Trophoblast cell (in vitro differentiated cells and primary cell): ENCODE measurements at regions not wholly inside any gene's neighbourhood (a gene's known extent, or its start where the extent isn't known, plus 50 kb on each side); places are given as distances from the start of the nearest gene placed in this dataset.

Source experiments
- DNase-seq, 2 donors: peaks; one replicate each; pipeline ENCODE4 v3.0.0-alpha.2; 2016
- H2AFZ ChIP-seq: 2 replicates; pipeline ENCODE4 v1.6.1; 2013; ENCODE audit warnings: low read length, moderate library complexity, mild to moderate bottlenecking; ENCODE audit not compliant: insufficient read depth, poor library complexity
- H2AK5ac ChIP-seq: 2 replicates; pipeline ENCODE4 v1.6.1; 2013; ENCODE audit warnings: mild to moderate bottlenecking, low read length
- H2BK120ac ChIP-seq: 2 replicates; pipeline ENCODE4 v1.6.1; 2013; ENCODE audit warnings: low read length, mild to moderate bottlenecking, moderate library complexity; ENCODE audit not compliant: insufficient read depth, poor library complexity
- H2BK12ac ChIP-seq: 2 replicates; pipeline ENCODE4 v1.6.1; 2013; ENCODE audit warnings: mild to moderate bottlenecking, low read length, moderate library complexity
- H2BK5ac ChIP-seq: 2 replicates; pipeline ENCODE4 v1.6.1; 2013; ENCODE audit warnings: low read length, low read depth, moderate library complexity, mild to moderate bottlenecking; ENCODE audit not compliant: poor library complexity
- H3K14ac ChIP-seq: 2 replicates; pipeline ENCODE4 v1.6.1; 2013; ENCODE audit warnings: mild to moderate bottlenecking, low read length
- H3K18ac ChIP-seq: 2 replicates; pipeline ENCODE4 v1.6.1; 2013; ENCODE audit warnings: mild to moderate bottlenecking, low read length
- H3K23ac ChIP-seq: 2 replicates; pipeline ENCODE4 v1.6.1; 2013; ENCODE audit warnings: low read length
- H3K27ac ChIP-seq: 2 replicates; pipeline ENCODE4 v1.5.1; 2013; ENCODE audit warnings: low read depth, mild to moderate bottlenecking, inconsistent platforms, low read length, moderate library complexity
- H3K27me3 ChIP-seq: 2 replicates; pipeline ENCODE4 v1.6.1; 2013; ENCODE audit warnings: inconsistent platforms, mild to moderate bottlenecking, low read length, moderate library complexity; ENCODE audit not compliant: insufficient read depth
- H3K36me3 ChIP-seq, 2 experiments: 1 replicate in 1 of 2; 2 replicates in 1 of 2; pipeline ENCODE4 v1.6.1; 2013; ENCODE audit warnings: low read length in 2 of 2, mild to moderate bottlenecking in 2 of 2, moderate library complexity in 1 of 2; ENCODE audit not compliant: insufficient read depth in 2 of 2, control insufficient read depth in 1 of 2
- H3K4ac ChIP-seq: 2 replicates; pipeline ENCODE4 v1.6.1; 2013; ENCODE audit warnings: low read depth, mild to moderate bottlenecking, low read length, moderate library complexity
- H3K4me1 ChIP-seq, 2 experiments: 1 replicate in 1 of 2; 2 replicates in 1 of 2; pipeline ENCODE4 v1.6.1; 2013; ENCODE audit warnings: low read length in 2 of 2, mild to moderate bottlenecking in 2 of 2, moderate library complexity in 1 of 2; ENCODE audit not compliant: insufficient read depth in 2 of 2, control insufficient read depth in 1 of 2
- H3K4me2 ChIP-seq: 2 replicates; pipeline ENCODE4 v1.6.1; 2013; ENCODE audit warnings: inconsistent platforms, mild to moderate bottlenecking, low read length, moderate library complexity
- H3K4me3 ChIP-seq: 2 replicates; pipeline ENCODE4 v1.5.1; 2013; ENCODE audit warnings: mild to moderate bottlenecking, low read depth, low read length, inconsistent platforms
- H3K79me1 ChIP-seq: one replicate; pipeline ENCODE4 v1.6.1; 2013; ENCODE audit warnings: low read length
- H3K79me2 ChIP-seq: 2 replicates; pipeline ENCODE4 v1.6.1; 2013; ENCODE audit warnings: low read length, mild to moderate bottlenecking; ENCODE audit not compliant: control insufficient read depth, insufficient read depth, poor library complexity
- H3K9ac ChIP-seq: 2 replicates; pipeline ENCODE4 v1.6.1; 2013; ENCODE audit warnings: mild to moderate bottlenecking, low read length
- H3K9me3 ChIP-seq: 2 replicates; pipeline ENCODE4 v1.6.1; 2013; ENCODE audit warnings: low read depth, mild to moderate bottlenecking, control low read depth, inconsistent platforms, low read length; ENCODE audit not compliant: insufficient read depth
- H4K12ac ChIP-seq: 2 replicates; pipeline ENCODE4 v1.6.1; 2013; ENCODE audit warnings: low read depth, mild to moderate bottlenecking, low read length, moderate library complexity
- H4K8ac ChIP-seq: 2 replicates; pipeline ENCODE4 v1.6.1; 2013; ENCODE audit warnings: low read depth, mild to moderate bottlenecking, low read length, moderate library complexity
- H4K91ac ChIP-seq: one replicate; pipeline ENCODE4 v1.6.1; 2013; ENCODE audit warnings: low read depth, mild to moderate bottlenecking, low read length, moderate library complexity
- WGBS: extraction: QIAGEN DNeasy Blood & Tissue Kit; methylation state at CpG from one replicate; pipeline ENCODE4 v1.1.7; 2013; ENCODE audit warnings: missing lambda C conversion rate; ENCODE audit not compliant: insufficient read length, insufficient coverage; ENCODE audit errors: extremely low coverage; 5-methylcytosine and 5-hydroxymethylcytosine counted together

- no peak overlapping the region for H3K27ac ChIP-seq
- no CpG with 5 or more reads among the region's 6 CpGs for WGBS
- no peaks in the 10 kb centered on the region for H3K36me3 ChIP-seq
- no peak overlapping the region for H2AK5ac ChIP-seq
- H3K9me3 ChIP-seq, result peaks cover 10% of the 10 kb centered on the region
- H4K91ac ChIP-seq, result no peak overlapping the region
- DNase-seq, result no peak
- no peak overlapping the region for H2AFZ ChIP-seq
- no peak overlapping the region for H4K12ac ChIP-seq
- no peak overlapping the region for H3K9ac ChIP-seq
- no peak overlapping the region for H3K4me2 ChIP-seq
- no peak overlapping the region for H2BK12ac ChIP-seq
- H3K18ac ChIP-seq, result no peak overlapping the region
- no peaks in the 10 kb centered on the region for H3K79me2 ChIP-seq
- H4K8ac ChIP-seq, result no peak overlapping the region
- H3K23ac ChIP-seq, result no peak overlapping the region
- H3K14ac ChIP-seq, result no peak overlapping the region
- H3K27me3 ChIP-seq, result no peaks in the 10 kb centered on the region
- H2BK5ac ChIP-seq, result no peak overlapping the region
- H3K4me3 ChIP-seq, result no peak overlapping the region
- peaks cover 9 to 11% of the 10 kb centered on the region in 2 experiments for H3K4me1 ChIP-seq
- no peak overlapping the region for H2BK120ac ChIP-seq
- no peak overlapping the region for H3K4ac ChIP-seq
- H3K79me1 ChIP-seq, result no peaks in the 10 kb centered on the region
Observed at GRCh38 chr2:16225071-16225470, 284.7 kb downstream of the MYCN start.

DNA sequence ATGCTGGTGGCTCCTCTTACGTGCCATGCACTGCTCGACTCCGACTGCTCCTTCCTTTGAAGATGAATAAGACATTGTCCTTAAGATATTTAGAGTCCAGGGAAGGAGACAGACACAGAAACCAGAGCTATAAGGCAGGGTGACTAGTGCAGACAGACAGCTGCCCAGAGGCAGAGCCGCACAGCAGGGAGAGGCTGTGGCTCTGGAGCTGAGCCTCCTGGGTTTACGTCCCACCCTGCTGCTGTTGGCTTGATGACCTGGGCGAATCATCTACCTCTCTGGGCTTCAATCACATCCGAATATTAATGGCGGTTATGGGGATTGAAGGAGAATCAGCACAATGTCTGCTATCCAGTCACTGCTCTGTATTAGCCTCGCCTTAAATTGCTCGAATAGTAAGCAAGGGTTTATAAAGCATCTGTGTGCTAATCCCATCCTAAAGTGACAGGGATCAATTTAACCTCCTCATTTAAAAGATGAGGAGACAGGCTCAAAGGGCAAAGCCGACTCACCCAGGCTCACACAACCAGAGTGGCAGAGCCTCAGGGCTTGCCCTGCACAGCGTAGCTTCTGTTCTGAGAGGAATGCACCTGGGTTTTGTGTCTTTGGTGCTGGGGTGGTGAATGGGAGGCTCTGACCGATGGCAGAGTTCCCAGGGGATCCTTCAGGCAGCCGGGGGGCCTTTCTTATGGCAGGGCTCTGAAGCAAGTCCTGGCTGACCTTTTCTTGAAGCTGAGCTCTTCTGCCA, 284.1 kb downstream of the MYCN start:
- Histone ChIP-seq H3K23ac (no peak overlapping the region), H2AFZ (no peak overlapping the region), H4K91ac (no peak overlapping the region), H3K9me3 (peaks cover 10% of the 10 kb centered on the region), H3K27me3 (no peaks in the 10 kb centered on the region), H3K4ac (no peak overlapping the region), H3K79me1 (no peaks in the 10 kb centered on the region), H3K4me1 (peaks cover 9 to 11% of the 10 kb centered on the region in 2 experiments), H3K79me2 (no peaks in the 10 kb centered on the region), H2BK120ac (no peak overlapping the region), H2BK5ac (no peak overlapping the region), H3K4me2 (no peak overlapping the region), H2AK5ac (no peak overlapping the region), H4K12ac (no peak overlapping the region), H3K27ac (no peak overlapping the region), H3K9ac (no peak overlapping the region), H3K14ac (no peak overlapping the region), H3K4me3 (no peak overlapping the region), H3K36me3 (no peaks in the 10 kb centered on the region), H4K8ac (no peak overlapping the region), H2BK12ac (no peak overlapping the region), H3K18ac (no peak overlapping the region)
- no CpG with 5 or more reads among the region's 14 CpGs for WGBS
- DNase-seq, result no peak

DNA sequence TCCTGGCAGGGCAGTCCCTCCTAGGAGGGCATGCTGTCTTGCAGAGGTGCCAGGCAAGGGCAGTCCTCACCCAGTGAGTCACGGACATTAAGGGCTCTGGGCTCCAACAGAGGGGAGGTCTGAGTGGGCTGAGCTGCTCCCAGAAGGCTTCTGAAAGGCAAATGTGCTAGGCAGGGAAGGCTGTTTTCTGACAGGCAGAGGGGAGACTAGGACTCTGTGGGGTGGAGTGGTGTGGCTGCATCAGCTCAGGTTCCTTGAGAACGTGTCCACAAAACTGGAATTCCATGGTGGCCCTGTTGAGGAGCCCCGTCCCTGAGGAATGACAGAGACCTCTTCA, 283.5 kb downstream of the MYCN start:
- Histone ChIP-seq H3K79me1 (no peaks in the 10 kb centered on the region), H2BK5ac (no peak overlapping the region), H3K36me3 (no peaks in the 10 kb centered on the region), H3K9ac (no peak overlapping the region), H2BK120ac (peak overlapping the region; percentile 20), H3K14ac (peak overlapping the region; percentile 44), H3K4ac (no peak overlapping the region), H3K4me3 (no peak overlapping the region), H3K27me3 (no peaks in the 10 kb centered on the region), H4K12ac (no peak overlapping the region), H3K27ac (no peak overlapping the region), H3K4me2 (no peak overlapping the region), H2AK5ac (peak overlapping the region; percentile 20), H2BK12ac (peak overlapping the region; percentile 56), H4K8ac (no peak overlapping the region), H3K23ac (no peak overlapping the region), H3K4me1 (peaks cover 9 to 11% of the 10 kb centered on the region in 2 experiments), H3K18ac (peak overlapping the region; percentile 43), H3K79me2 (no peaks in the 10 kb centered on the region), H4K91ac (no peak overlapping the region), H2AFZ (no peak overlapping the region), H3K9me3 (peaks cover 10% of the 10 kb centered on the region)
- DNase-seq, result no peak
- WGBS, result no CpG with 5 or more reads among the region's 3 CpGs

GRCh38 chr2:16223161-16223840, 283.0 kb downstream of the MYCN start:
- no peaks in the 10 kb centered on the region for H3K36me3 ChIP-seq
- H3K27me3 ChIP-seq, result no peaks in the 10 kb centered on the region
- no peak overlapping the region for H3K4ac ChIP-seq
- no peak overlapping the region for H3K9ac ChIP-seq
- peak overlapping the region; percentile 20 for H2BK120ac ChIP-seq
- no peak overlapping the region for H4K8ac ChIP-seq
- no peak overlapping the region for H4K91ac ChIP-seq
- peak overlapping the region; percentile 43 for H3K18ac ChIP-seq
- no peaks in the 10 kb centered on the region for H3K79me1 ChIP-seq
- peak overlapping the region; percentile 56 for H2BK12ac ChIP-seq
- peaks cover 9 to 11% of the 10 kb centered on the region in 2 experiments for H3K4me1 ChIP-seq
- no peak overlapping the region for H3K23ac ChIP-seq
- H2AK5ac ChIP-seq, result peak overlapping the region; percentile 20
- peaks cover 10% of the 10 kb centered on the region for H3K9me3 ChIP-seq
- H3K4me2 ChIP-seq, result no peak overlapping the region
- H2AFZ ChIP-seq, result no peak overlapping the region
- H3K4me3 ChIP-seq, result no peak overlapping the region
- H3K79me2 ChIP-seq, result no peaks in the 10 kb centered on the region
- DNase-seq, result no peak
- H3K27ac ChIP-seq, result no peak overlapping the region
- WGBS, result no CpG with 5 or more reads among the region's 13 CpGs
- no peak overlapping the region for H2BK5ac ChIP-seq
- peak overlapping the region; percentile 44 for H3K14ac ChIP-seq
- no peak overlapping the region for H4K12ac ChIP-seq
